PC-9 (cell line): ENCODE measurements at regions not wholly inside any gene's neighbourhood (a gene's known extent, or its start where the extent isn't known, plus 50 kb on each side); places are given as distances from the start of the nearest gene placed in this dataset.
"Not testable (repeated sequence)": the region's sequence is repeated elsewhere in the genome, so short reads cannot be mapped to it uniquely, and the experiment has no call there.

Experiments
- CTCF ChIP-seq: fragments of 200-600 bp; sonication (generic); conservative IDR thresholded peaks from 2 replicates; pipeline ENCODE4 v1.6.1; 2017; ENCODE audit warnings: mixed run types, antibody characterized with exemption, mild to moderate bottlenecking, moderate library complexity
- EZH2 ChIP-seq: fragments of 200-600 bp; sonication (generic); IDR thresholded peaks from 2 replicates; pipeline ENCODE4 v1.8.0; 2017; ENCODE audit warnings: antibody characterized with exemption, low read depth

GRCh38 chr4:137733174-137734141 lies 201.2 kb upstream of the PCDH18 start:
- TF ChIP-seq CTCF = peak; percentile 62
- not testable (repeated sequence) for TF ChIP-seq EZH2
